CD4-positive, alpha-beta T cell (primary cell): ENCODE measurements at regions not wholly inside any gene's neighbourhood (a gene's known extent, or its start where the extent isn't known, plus 50 kb on each side); places are given as distances from the start of the nearest gene placed in this dataset.

Experiments used
- ATAC-seq: fragments of 200-7000 bp; cut with Tn5 transposase; one replicate; pipeline ENCODE4 v1.10.0; 2022; ENCODE audit warnings: mild to moderate bottlenecking; ENCODE audit not compliant: poor library complexity
- CTCF ChIA-PET: fragments of 350-600 bp; sonication (Branson Sonifier 250); formaldehyde crosslinking; loops from one replicate; lab custom pipeline; 2021; ENCODE audit warnings: antibody characterized with exemption, inconsistent platforms; lab: Charles Lee
- POLR2A ChIA-PET: fragments of 350-600 bp; sonication (Branson Sonifier 250); formaldehyde crosslinking; loops from one replicate; lab custom pipeline; 2021; ENCODE audit warnings: antibody characterized with exemption, inconsistent platforms; lab: Charles Lee
- DNase-seq, 14 experiments: peaks; one replicate each; pipeline ENCODE4 v3.0.0-alpha.2; 2013 to 2020; ENCODE audit warnings: mixed read lengths in 2 of 14
- H3K27ac ChIP-seq, 2 donors: one replicate each; pipeline versions ENCODE4 v1.5.1 to v1.7.0; 2013; ENCODE audit warnings: low read length in 2 of 2, low read depth in 1 of 2, mild to moderate bottlenecking in 1 of 2
- H3K27me3 ChIP-seq, 2 experiments: 1 replicate in 1 of 2; 2 replicates in 1 of 2; pipeline versions ENCODE4 v1.6.1 to v1.7.0; 2013; ENCODE audit warnings: low read length in 2 of 2, control low read depth in 1 of 2, mild to moderate bottlenecking in 1 of 2, moderate library complexity in 1 of 2; ENCODE audit not compliant: insufficient read depth in 2 of 2, control insufficient read depth in 1 of 2
- H3K36me3 ChIP-seq: one replicate; pipeline ENCODE4 v1.6.1; 2013; ENCODE audit warnings: low read length, control low read depth; ENCODE audit not compliant: insufficient read depth
- H3K4me1 ChIP-seq: one replicate; pipeline ENCODE4 v1.6.1; 2013; ENCODE audit warnings: low read length, control low read depth; ENCODE audit not compliant: insufficient read depth
- H3K4me3 ChIP-seq: one replicate; pipeline ENCODE4 v1.5.1; 2013; ENCODE audit warnings: mild to moderate bottlenecking, low read length, moderate library complexity
- H3K9me3 ChIP-seq, 2 experiments: 1 replicate in 1 of 2; 2 replicates in 1 of 2; pipeline versions ENCODE4 v1.6.1 to v1.7.0; 2013; ENCODE audit warnings: low read length in 2 of 2, mild to moderate bottlenecking in 2 of 2, control low read depth in 1 of 2, moderate library complexity in 1 of 2; ENCODE audit not compliant: control insufficient read depth in 1 of 2, insufficient read depth in 1 of 2
- H3K27ac Mint-ChIP-seq: one replicate; pipeline ENCODE4 v1.8.0; 2020; ENCODE audit warnings: mixed read lengths
- H3K27me3 Mint-ChIP-seq: one replicate; pipeline ENCODE4 v1.8.0; 2021; ENCODE audit warnings: mixed read lengths
- H3K36me3 Mint-ChIP-seq: one replicate; pipeline ENCODE4 v1.8.0; 2021; ENCODE audit warnings: low read depth, mixed read lengths
- H3K4me1 Mint-ChIP-seq: one replicate; pipeline ENCODE4 v1.8.0; 2021; ENCODE audit warnings: low read depth, mixed read lengths
- H3K4me3 Mint-ChIP-seq: one replicate; pipeline ENCODE4 v1.8.0; 2020; ENCODE audit warnings: mild to moderate bottlenecking, mixed read lengths
- H3K9me3 Mint-ChIP-seq: one replicate; pipeline ENCODE4 v1.8.0; 2020; ENCODE audit warnings: mixed read lengths
- intact Hi-C, 2 experiments: fragments of 100-400 bp; cut with DNase I in 1 of 2; cut with micrococcal nuclease in 1 of 2; formaldehyde crosslinking; loops; one replicate each; pipeline versions ENCODE4 v1.15.1 to v1.9.0; 2023 to 2025; cut with DNase I, micrococcal nuclease
- TF ChIP-seq, protein P1 (sequence below): fragments of 200-600 bp; IDR thresholded peaks from one replicate; pipeline ENCODE4 v1.8.0; 2022; ENCODE audit warnings: antibody characterized with exemption, mild to moderate bottlenecking

DNA sequence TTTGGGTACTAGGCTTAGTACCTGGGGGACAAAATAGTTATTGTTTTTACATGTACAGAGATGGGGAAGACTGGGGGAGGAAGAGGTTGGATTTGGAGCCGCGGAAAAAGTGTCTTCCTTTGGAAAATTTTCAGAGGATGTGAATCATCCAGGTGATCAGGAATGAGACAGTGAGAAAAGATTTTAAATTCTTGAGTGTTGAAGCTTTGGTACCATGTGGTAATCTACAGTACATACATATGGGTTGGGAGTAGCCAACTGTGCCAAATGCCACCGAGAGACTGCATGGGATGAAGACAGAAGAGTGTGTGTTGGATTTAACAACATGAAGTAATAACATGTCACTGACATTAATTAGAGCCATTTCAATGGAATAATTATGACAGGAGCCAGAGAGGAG, 1238.2 kb downstream of the ROBO1 start:
- no peaks in the 10 kb centered on the region for H3K36me3 Mint-ChIP-seq
- Histone ChIP-seq H3K4me1 (no peaks in the 10 kb centered on the region), H3K27me3 (no peaks in the 10 kb centered on the region), H3K27ac (no peak overlapping the region), H3K4me3 (no peak overlapping the region), H3K9me3 (peaks cover 0 to 2% of the 10 kb centered on the region in 2 experiments), H3K36me3 (no peaks in the 10 kb centered on the region)
- no peak for ATAC-seq
- ChIA-PET POLR2A (no interaction called here), CTCF (no interaction called here)
- no peak overlapping the region for H3K27ac Mint-ChIP-seq
- H3K4me3 Mint-ChIP-seq: no peak overlapping the region
- H3K27me3 Mint-ChIP-seq: no peaks in the 10 kb centered on the region
- intact Hi-C loops: no loop called here
- no peak for DNase-seq
- TF ChIP-seq, protein P1, sequence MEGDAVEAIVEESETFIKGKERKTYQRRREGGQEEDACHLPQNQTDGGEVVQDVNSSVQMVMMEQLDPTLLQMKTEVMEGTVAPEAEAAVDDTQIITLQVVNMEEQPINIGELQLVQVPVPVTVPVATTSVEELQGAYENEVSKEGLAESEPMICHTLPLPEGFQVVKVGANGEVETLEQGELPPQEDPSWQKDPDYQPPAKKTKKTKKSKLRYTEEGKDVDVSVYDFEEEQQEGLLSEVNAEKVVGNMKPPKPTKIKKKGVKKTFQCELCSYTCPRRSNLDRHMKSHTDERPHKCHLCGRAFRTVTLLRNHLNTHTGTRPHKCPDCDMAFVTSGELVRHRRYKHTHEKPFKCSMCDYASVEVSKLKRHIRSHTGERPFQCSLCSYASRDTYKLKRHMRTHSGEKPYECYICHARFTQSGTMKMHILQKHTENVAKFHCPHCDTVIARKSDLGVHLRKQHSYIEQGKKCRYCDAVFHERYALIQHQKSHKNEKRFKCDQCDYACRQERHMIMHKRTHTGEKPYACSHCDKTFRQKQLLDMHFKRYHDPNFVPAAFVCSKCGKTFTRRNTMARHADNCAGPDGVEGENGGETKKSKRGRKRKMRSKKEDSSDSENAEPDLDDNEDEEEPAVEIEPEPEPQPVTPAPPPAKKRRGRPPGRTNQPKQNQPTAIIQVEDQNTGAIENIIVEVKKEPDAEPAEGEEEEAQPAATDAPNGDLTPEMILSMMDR: no peak
- H3K4me1 Mint-ChIP-seq: no peaks in the 10 kb centered on the region
- peaks cover 6% of the 10 kb centered on the region for H3K9me3 Mint-ChIP-seq

DNA sequence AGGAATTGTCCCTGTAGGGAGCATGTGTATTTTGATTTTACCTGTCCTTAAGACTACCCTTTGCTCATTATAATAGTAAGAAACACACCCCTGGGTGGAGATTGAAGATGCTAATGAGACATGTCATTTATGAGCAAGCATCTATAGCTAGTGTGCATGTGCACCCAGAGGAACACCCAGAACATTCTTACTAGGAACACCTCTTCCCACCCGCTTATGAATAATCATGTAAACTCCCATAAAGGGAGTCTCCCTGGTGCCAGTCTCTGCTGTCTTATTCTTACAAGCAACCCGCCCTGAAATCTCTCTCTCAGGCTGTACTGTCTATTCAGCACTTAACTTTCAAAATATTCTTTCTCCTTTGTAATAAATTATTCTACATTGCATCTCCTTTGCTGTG, 1227.3 kb downstream of the ROBO1 start:
- DNase-seq: no peak
- intact Hi-C loops: no loop called here
- H3K4me3 Mint-ChIP-seq: no peak overlapping the region
- no peaks in the 10 kb centered on the region for H3K27me3 Mint-ChIP-seq
- H3K9me3 Mint-ChIP-seq: peaks cover 20% of the 10 kb centered on the region
- Histone ChIP-seq H3K27me3 (no peaks in the 10 kb centered on the region), H3K9me3 (peaks cover 0 to 3% of the 10 kb centered on the region in 2 experiments), H3K36me3 (no peaks in the 10 kb centered on the region), H3K4me3 (no peak overlapping the region), H3K27ac (no peak overlapping the region), H3K4me1 (no peaks in the 10 kb centered on the region)
- H3K27ac Mint-ChIP-seq: no peak overlapping the region
- TF ChIP-seq, protein P1: no peak
- no peaks in the 10 kb centered on the region for H3K36me3 Mint-ChIP-seq
- no peak for ATAC-seq
- H3K4me1 Mint-ChIP-seq: no peaks in the 10 kb centered on the region
- ChIA-PET CTCF (no interaction called here), POLR2A (no interaction called here)

DNA sequence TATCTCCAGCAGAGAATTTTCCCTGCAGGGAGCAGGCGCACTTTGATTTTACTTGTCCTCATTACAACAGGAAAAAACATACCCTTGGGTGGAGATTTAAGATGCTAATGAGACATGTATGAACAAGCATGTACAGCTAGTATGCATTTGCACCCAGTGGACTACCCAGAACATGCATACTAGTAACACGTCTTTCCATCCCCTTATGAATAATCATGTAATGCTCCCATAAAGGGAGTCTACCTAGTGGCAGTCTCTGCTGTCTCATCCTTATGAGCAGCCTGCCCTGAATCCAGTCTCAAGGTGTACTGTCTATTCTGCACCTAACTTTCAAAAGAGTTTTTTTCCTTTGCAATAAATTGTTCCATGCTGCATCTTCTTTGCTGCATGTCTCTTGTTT, 1222.0 kb downstream of the ROBO1 start:
- ChIA-PET CTCF (no interaction called here), POLR2A (no interaction called here)
- no peak for DNase-seq
- no peaks in the 10 kb centered on the region for H3K36me3 Mint-ChIP-seq
- intact Hi-C loops: no loop called here
- no peak overlapping the region for H3K4me3 Mint-ChIP-seq
- H3K27ac Mint-ChIP-seq: no peak overlapping the region
- H3K9me3 Mint-ChIP-seq: peaks cover 10% of the 10 kb centered on the region
- H3K36me3 ChIP-seq: no peaks in the 10 kb centered on the region
- no peak overlapping the region for H3K27ac ChIP-seq
- H3K4me1 ChIP-seq: no peaks in the 10 kb centered on the region
- TF ChIP-seq, protein P1: no peak
- H3K27me3 ChIP-seq: no peaks in the 10 kb centered on the region
- no peaks in the 10 kb centered on the region for H3K4me1 Mint-ChIP-seq
- no peak overlapping the region for H3K4me3 ChIP-seq
- ATAC-seq: no peak
- H3K27me3 Mint-ChIP-seq: no peaks in the 10 kb centered on the region
- H3K9me3 ChIP-seq: peaks cover 0 to 4% of the 10 kb centered on the region in 2 experiments
